GM10266 (cell line): ENCODE measurements at regions not wholly inside any gene's neighbourhood (a gene's known extent, or its start where the extent isn't known, plus 50 kb on each side); places are given as distances from the start of the nearest gene placed in this dataset.

Experiments used
- DNase-seq: peaks from one replicate; pipeline ENCODE4 v3.0.0; 2012; ENCODE audit errors: extremely low spot score
- CTCF ChIP-seq: IDR thresholded peaks from 2 replicates; pipeline ENCODE4 v1.5.1; 2012; ENCODE audit warnings: mild to moderate bottlenecking, low read depth; ENCODE audit not compliant: control insufficient read depth, insufficient read depth; ENCODE audit errors: missing control alignments

GRCh38 chr9:135310134-135310533, 169.4 kb upstream of the PPP1R26 start:
- DNase-seq = no peak
- TF ChIP-seq CTCF = no peak

- no peak for TF ChIP-seq CTCF
- DNase-seq = no peak
Observed at GRCh38 chr9:135315572-135315971, 164.0 kb upstream of the PPP1R26 start.

GRCh38 chr9:135320331-135320730, 159.3 kb upstream of the PPP1R26 start:
- no peak for DNase-seq
- TF ChIP-seq CTCF = no peak

GRCh38 chr9:135320943-135321342, 158.6 kb upstream of the PPP1R26 start:
- DNase-seq = no peak
- no peak for TF ChIP-seq CTCF

GRCh38 chr9:135321580-135321979, 158.0 kb upstream of the PPP1R26 start:
- no peak for TF ChIP-seq CTCF
- DNase-seq = no peak

GRCh38 chr9:135324329-135324728, 155.3 kb upstream of the PPP1R26 start:
- no peak for TF ChIP-seq CTCF
- DNase-seq = no peak

- TF ChIP-seq CTCF = no peak
- DNase-seq = no peak
Observed at GRCh38 chr9:135326141-135326540, 153.4 kb upstream of the PPP1R26 start.

GRCh38 chr9:135326633-135327152, 152.9 kb upstream of the PPP1R26 start:
- no peak for TF ChIP-seq CTCF
- no peak for DNase-seq
